Stimulated activated CD8-positive, alpha-beta memory T cell treated with anti-CD3 and anti-CD28 coated beads, Interleukin-2, amount 100 ng/mL, for 1 hour (primary cell): ENCODE measurements at regions not wholly inside any gene's neighbourhood (a gene's known extent, or its start where the extent isn't known, plus 50 kb on each side); places are given as distances from the start of the nearest gene placed in this dataset.

ENCODE experiments used
- DNase-seq, 2 donors: peaks; one replicate each; pipeline ENCODE4 v3.0.0-alpha.2; 2020; ENCODE audit warnings: low read depth in 2 of 2

DNA sequence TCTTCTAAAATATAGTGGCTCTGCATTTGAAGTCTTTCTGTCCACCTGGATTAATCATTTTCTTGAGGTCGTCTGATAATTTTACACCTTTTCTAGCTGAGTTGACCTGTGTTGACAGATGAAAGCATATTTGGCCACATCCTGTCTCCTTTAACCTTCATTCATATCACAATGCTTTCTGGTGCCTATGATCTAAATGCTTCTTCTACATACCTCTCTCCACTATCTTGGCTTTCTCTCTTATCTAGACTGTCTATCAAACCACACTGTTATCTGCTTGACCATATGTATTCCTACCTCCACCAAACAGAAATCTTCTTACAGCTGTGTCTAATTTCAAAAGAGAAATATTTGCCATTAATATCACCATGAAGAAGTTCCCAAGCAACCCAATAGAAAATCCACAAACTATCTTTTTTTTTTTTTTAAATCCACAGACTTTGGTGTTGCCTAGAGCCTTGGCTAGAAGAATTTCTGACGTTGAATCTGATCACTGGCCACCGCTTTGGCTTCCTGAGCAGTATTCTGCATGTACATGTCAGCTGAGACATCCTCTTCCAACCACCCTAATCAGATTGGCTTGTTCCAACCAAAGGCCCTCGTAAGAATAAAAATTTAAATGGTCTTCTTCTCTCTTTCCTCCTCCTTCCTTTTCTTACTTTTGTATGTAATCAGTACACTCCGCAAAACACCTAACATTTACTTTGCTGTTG lies 66.3 kb upstream of the SP4 start:
- no peak for DNase-seq

DNA sequence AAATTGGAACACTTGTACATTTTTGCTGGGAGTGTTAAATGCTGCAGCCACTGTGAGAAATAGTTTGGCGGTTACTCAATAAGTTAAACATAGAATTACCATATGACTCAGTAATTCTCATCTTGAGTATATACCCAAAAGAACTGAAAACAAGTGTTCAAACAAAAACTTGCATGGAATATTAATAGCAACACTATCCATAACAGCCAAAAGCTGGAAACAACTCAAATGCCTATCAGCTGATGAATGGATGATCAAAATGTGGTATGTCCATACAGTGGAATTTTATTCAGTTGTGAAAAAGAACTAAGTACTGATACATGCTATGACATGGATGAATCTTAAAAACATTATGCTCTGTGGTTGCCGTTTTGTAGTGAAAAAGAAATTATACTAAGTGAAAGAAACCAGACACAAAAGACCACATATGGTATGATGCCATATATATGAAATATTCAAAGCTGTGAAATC lies 63.0 kb upstream of the SP4 start:
- DNase-seq: no peak

DNA sequence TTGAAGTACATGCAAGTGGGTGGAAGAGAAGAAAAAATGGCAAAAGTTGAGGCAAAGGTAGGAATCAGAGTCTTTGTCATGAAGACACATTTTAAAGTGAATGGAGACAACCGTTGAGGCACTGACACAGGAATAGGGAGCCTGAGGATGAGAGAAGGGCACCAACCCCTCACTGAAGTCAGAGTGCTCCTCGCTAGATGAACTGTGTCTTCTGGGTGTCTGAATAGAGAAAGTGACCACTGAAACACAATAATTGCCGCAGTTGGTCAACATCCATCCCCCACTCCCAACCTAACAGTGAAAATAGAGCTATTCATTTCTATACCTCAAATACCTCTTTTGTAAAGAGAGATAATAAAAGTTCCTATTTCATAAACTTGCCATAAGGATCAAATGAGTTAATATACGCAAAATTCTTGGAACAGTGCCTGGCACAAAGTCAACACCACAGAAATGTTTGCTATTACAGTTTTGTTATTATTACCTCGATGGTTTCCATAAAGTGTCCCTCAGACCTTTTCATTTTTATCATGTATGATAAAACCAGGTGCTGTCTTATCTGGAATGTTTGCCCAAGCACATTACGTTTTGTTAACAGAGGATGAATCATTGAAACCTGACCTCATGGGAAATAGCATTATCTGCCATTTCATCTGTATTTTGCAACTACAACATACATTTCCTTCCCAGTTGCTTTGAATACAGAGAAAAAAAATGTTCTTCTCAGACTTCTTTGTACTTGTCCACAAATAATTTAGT lies 61.8 kb upstream of the SP4 start:
- DNase-seq: no peak

DNA sequence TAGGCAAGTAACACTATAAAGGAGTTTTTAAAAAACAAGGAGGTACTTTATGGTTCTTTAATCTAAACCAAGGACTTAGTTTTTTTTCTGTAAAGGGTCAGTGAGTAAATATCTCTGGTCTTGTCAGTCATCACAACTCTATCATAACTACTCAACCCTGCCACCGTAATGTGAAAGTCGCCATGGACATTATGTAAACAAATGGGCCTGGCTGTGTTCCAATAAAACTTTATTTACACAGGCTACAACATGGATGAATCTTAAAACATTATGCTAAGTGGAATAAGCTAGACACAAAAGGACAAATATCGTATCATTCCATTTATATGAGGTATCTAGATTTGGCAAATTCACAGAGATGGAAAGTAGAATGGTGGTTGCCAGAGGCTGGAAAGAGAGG lies 60.8 kb upstream of the SP4 start:
- DNase-seq: no peak

DNA sequence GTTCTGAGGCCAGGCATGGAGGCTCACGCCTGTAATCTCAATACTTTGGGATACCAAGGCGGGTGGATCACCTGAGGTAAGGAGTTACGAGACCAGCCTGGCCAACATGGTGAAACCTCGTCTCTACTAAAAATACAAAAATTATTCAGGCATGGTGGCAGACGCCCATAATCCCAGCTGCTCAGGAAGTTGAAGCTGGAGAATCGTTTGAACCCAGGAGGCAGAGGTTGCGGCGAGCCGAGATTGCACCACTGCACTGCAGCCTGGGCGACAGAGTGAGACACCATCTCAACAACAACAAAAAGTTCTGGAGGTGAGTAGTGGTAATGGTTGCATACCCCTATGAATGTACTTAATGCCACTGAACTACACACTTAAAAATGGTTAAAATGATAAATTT lies 60.3 kb upstream of the SP4 start:
- no peak for DNase-seq

DNA sequence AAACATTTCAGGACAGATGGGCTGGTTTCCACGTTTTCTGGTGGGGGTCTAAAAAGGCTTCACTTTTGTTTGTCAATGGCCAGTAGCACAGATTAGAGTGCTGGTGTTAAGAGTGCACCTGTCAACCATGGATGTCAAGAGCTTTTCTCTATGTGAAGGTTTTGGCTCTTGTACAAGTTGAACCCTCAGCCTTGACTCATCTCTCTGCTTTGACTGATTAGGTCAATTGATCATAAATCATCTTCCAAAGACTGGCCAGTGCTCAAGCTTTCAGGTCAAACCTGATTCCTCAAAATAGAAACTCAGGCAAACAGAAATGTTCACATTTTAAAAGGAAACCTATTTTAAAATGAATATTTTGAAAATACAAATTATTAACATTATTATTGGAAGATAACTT lies 59.6 kb upstream of the SP4 start:
- DNase-seq: no peak

DNA sequence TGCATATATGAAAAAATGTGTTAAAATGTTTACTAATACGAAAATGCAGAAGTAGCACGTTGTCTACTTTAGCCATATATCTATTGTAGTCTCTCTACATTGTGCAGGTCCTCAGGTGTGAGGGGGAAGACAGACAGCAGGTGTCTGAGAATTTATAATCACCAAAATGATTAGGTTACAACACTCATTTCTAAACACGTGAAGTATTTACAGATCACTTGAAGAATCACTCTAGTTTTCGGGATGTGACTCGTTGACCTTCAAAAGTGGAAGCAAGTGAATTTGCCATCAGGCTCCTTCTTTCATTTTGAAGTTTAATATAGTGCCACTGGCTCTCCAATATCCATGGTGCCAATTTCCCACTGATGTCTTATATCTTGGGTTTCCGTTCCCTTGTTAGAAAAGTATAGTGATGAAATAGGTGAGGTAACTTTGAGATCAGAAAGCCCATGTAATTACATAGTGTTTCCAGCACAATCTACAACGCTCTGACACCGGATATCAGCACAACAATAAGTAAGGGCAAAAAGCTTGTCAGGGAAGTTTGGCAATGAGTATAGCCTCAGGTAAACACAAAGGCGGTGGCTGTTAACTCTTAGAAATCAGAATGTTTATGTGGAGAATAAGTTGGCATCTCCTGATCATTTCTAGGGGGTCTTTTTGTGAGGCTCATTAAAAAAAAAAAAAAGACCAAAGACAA lies 57.5 kb upstream of the SP4 start:
- no peak for DNase-seq

DNA sequence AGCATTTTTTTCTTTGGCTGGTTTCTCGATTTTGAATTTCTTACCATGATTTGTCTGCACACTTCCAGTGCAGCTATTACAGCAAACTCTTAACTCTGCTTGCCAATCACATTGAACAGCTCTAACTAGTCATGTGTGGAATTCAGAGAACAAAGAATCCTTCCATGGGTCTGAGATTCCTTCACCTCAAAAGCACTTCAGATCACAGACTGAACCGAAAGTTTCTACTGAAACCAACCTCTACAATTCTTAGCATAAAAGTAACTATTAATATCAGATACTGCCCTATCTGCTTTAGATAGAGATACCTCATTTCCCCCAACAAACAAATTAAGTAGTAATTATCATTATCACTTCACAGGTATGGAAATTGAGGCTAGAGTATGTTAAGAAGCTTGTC lies 56.5 kb upstream of the SP4 start:
- no peak for DNase-seq

DNA sequence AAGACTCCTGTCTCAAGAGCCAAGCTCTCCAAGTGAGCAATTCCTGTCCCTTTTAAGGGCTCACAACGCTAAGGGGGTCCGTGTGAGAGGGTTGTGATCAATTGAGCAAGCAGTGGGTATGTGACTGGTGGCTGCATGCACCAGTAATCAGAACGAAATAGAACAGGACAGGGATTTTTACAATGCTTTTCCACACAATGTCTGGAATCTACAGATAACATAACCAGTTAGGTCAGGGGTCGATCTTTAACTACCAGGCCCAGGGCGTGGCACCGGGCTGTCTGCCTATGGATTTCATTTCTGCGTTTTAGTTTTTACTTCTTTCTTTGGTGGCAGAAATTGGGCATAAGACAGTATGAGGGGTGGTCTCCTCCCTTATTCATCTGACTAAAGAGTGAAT lies 54.9 kb upstream of the SP4 start:
- DNase-seq: no peak

DNA sequence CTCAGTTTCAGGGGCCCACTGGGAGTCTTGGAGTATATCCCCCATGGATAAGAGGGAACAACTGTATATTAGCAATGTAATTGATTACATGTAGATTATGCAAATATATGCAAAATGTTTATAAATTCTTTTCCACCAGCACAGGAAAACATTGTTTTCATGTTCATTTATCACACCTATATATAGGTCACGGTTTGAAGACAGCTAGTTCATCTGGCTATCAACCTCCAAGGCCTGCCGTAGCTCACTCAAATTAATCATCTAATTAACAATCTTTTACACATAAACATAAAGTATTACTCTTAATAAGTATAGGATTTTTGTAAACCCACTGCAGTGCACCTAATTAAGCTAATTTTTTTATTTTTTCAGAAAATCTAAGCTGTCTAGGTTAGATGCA lies 53.7 kb upstream of the SP4 start:
- no peak for DNase-seq

DNA sequence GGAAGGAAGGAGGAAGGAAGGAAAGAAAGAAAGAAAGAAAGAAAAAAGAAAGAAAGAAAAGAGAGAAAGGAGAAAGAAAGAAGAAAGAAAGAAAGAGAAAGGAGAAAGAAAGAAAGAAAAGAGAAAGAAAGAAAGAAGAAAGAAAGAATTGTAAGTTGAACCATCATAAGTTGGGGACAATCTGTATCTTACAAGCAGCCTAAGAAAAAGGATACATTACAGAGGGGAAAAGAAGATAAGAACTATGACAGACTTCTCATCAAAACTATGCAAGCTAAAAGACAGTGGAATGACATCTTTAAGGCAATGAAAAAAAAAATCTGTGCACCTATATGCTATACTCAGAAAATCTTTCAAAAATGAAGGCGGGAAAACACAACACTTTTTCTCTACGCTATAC lies 50.3 kb upstream of the SP4 start:
- DNase-seq: no peak
